H1 (cell line): ENCODE measurements at regions not wholly inside any gene's neighbourhood (a gene's known extent, or its start where the extent isn't known, plus 50 kb on each side); places are given as distances from the start of the nearest gene placed in this dataset.

Experiments
- CTCF ChIA-PET: fragments of 300-600 bp; sonication (Branson Sonifier 250); formaldehyde crosslinking; loops from one replicate; lab custom pipeline; 2021; ENCODE audit not compliant: partially characterized antibody; lab: Charles Lee
- POLR2A ChIA-PET: fragments of 300-600 bp; sonication (Branson Sonifier 250); formaldehyde crosslinking; loops from one replicate; lab custom pipeline; 2021; ENCODE audit warnings: inconsistent platforms; ENCODE audit not compliant: partially characterized antibody; lab: Charles Lee
- DNase-seq, 2 experiments: peaks; one replicate each; pipeline versions ENCODE4 v3.0.0 to v3.0.0-alpha.2; 2010 to 2022; ENCODE audit warnings: low spot score in 2 of 2, low read depth in 1 of 2, mixed read lengths in 1 of 2
- FAIRE-seq: peaks from 2 replicates; lab custom pipeline; 2011; peaks lifted over from hg19 to GRCh38; lab: Jason Lieb, UNC
- H2AFZ ChIP-seq: 2 replicates; pipeline ENCODE4 v1.8.1; 2012; ENCODE audit warnings: low read length, inconsistent platforms
- H2AK5ac ChIP-seq: 2 replicates; pipeline ENCODE4 v1.6.1; 2013; ENCODE audit warnings: low read depth, low read length
- H2BK120ac ChIP-seq: replicated peaks from 2 replicates; pipeline ENCODE3; 2013; ENCODE audit warnings: low read depth, low read length, inconsistent platforms
- H2BK12ac ChIP-seq: 2 replicates; pipeline ENCODE4 v1.6.1; 2013; ENCODE audit warnings: low read depth, low read length
- H2BK15ac ChIP-seq: 2 replicates; pipeline ENCODE4 v1.6.1; 2013; ENCODE audit warnings: low read length
- H2BK20ac ChIP-seq: 2 replicates; pipeline ENCODE4 v1.6.1; 2013; ENCODE audit warnings: low read length
- H2BK5ac ChIP-seq: 2 replicates; pipeline ENCODE4 v1.6.1; 2013; ENCODE audit warnings: low read depth, low read length
- H3K14ac ChIP-seq: 2 replicates; pipeline ENCODE4 v1.6.1; 2013; ENCODE audit warnings: inconsistent platforms; ENCODE audit not compliant: insufficient read length
- H3K18ac ChIP-seq: 2 replicates; pipeline ENCODE4 v1.6.1; 2013; ENCODE audit warnings: low read length; ENCODE audit errors: extremely low read depth
- H3K23ac ChIP-seq: 2 replicates; pipeline ENCODE4 v1.6.1; 2013; ENCODE audit warnings: inconsistent platforms; ENCODE audit not compliant: insufficient read length
- H3K23me2 ChIP-seq: 2 replicates; pipeline ENCODE4 v1.6.1; 2013; ENCODE audit warnings: low read depth, low read length
- H3K27ac ChIP-seq: 2 replicates; pipeline ENCODE4 v1.6.1; 2011; ENCODE audit warnings: low read depth, low read length, inconsistent platforms
- H3K27me3 ChIP-seq, 4 experiments: replicated peaks in 1 of 4; 1 replicate in 1 of 4; 2 replicates in 3 of 4; pipeline versions ENCODE4 v1.6.1 to v1.8.1; 2011 to 2013; ENCODE audit warnings: low read length in 3 of 4, mild to moderate bottlenecking in 3 of 4, inconsistent platforms in 2 of 4, mixed read lengths in 2 of 4, moderate library complexity in 1 of 4; ENCODE audit not compliant: control insufficient read depth in 3 of 4, insufficient read depth in 3 of 4; ENCODE audit errors: extremely low read depth in 1 of 4
- H3K36me3 ChIP-seq, 4 experiments: 2 replicates each; pipeline versions ENCODE4 v1.6.1 to v1.8.1; 2011 to 2013; ENCODE audit warnings: mild to moderate bottlenecking in 4 of 4, low read length in 3 of 4, moderate library complexity in 2 of 4, control low read depth in 1 of 4, inconsistent platforms in 1 of 4; ENCODE audit not compliant: insufficient read depth in 4 of 4, control insufficient read depth in 2 of 4
- H3K4ac ChIP-seq: replicated peaks from 2 replicates; pipeline ENCODE3; 2013; ENCODE audit warnings: low read length, low read depth, mixed read lengths, inconsistent platforms; ENCODE audit not compliant: insufficient read length
- H3K4me1 ChIP-seq, 4 experiments: replicated peaks in 1 of 4; 1 replicate in 1 of 4; 2 replicates in 3 of 4; pipeline versions ENCODE4 v1.6.1 to v1.8.1; 2011 to 2013; ENCODE audit warnings: low read length in 3 of 4, inconsistent platforms in 2 of 4, mixed read lengths in 1 of 4; ENCODE audit not compliant: insufficient read depth in 4 of 4, control insufficient read depth in 3 of 4
- H3K4me2 ChIP-seq, 2 experiments: 2 replicates each; pipeline versions ENCODE4 v1.6.1 to v1.8.1; 2011 to 2013; ENCODE audit warnings: low read depth in 2 of 2, low read length in 2 of 2, control low read depth in 1 of 2, inconsistent platforms in 1 of 2, mild to moderate bottlenecking in 1 of 2; ENCODE audit not compliant: insufficient read depth in 1 of 2
- H3K4me3 ChIP-seq, 4 experiments: fragments of 200-600, 300-600 bp in 1 of 4; sonication (generic), shearing (Covaris generic), sonication (Bioruptor Twin) in 1 of 4; 2 replicates each; pipeline versions ENCODE4 v1.5.1 to v1.8.1; 2011 to 2016; ENCODE audit warnings: low read length in 4 of 4, low read depth in 3 of 4, control low read depth in 2 of 4, inconsistent platforms in 2 of 4, mild to moderate bottlenecking in 2 of 4, mixed read lengths in 1 of 4, moderate library complexity in 1 of 4; ENCODE audit not compliant: insufficient read depth in 2 of 4; ENCODE audit errors: extremely low read depth in 1 of 4
- H3K56ac ChIP-seq: replicated peaks from 2 replicates; pipeline ENCODE3; 2013; ENCODE audit warnings: low read depth, mild to moderate bottlenecking, mixed read lengths, low read length, inconsistent platforms; ENCODE audit not compliant: insufficient read length
- H3K79me1 ChIP-seq: 2 replicates; pipeline ENCODE4 v1.6.1; 2013; ENCODE audit warnings: low read depth, low read length, control low read depth
- H3K79me2 ChIP-seq, 2 experiments: 2 replicates each; pipeline versions ENCODE4 v1.6.1 to v1.8.1; 2012 to 2013; ENCODE audit warnings: low read length in 2 of 2, mild to moderate bottlenecking in 2 of 2, inconsistent platforms in 1 of 2; ENCODE audit not compliant: insufficient read depth in 2 of 2, control insufficient read depth in 1 of 2
- H3K9ac ChIP-seq, 4 experiments: replicated peaks in 1 of 4; 1 replicate in 1 of 4; 2 replicates in 3 of 4; pipeline versions ENCODE4 v1.6.1 to v1.8.1; 2011 to 2013; ENCODE audit warnings: low read depth in 3 of 4, low read length in 3 of 4, control low read depth in 2 of 4, mild to moderate bottlenecking in 2 of 4, moderate library complexity in 2 of 4, inconsistent platforms in 1 of 4; ENCODE audit errors: extremely low read depth in 1 of 4
- H3K9me3 ChIP-seq, 2 experiments: 2 replicates each; pipeline versions ENCODE4 v1.6.1 to v1.8.1; 2012 to 2013; ENCODE audit warnings: mild to moderate bottlenecking in 2 of 2, moderate library complexity in 2 of 2, control low read depth in 1 of 2, inconsistent platforms in 1 of 2, low read depth in 1 of 2, low read length in 1 of 2, mixed read lengths in 1 of 2; ENCODE audit not compliant: insufficient read depth in 2 of 2
- H4K20me1 ChIP-seq, 2 experiments: replicated peaks in 1 of 2; 2 replicates each; pipeline versions ENCODE3 to v1.8.1; 2011 to 2013; ENCODE audit warnings: inconsistent platforms in 2 of 2, low read length in 2 of 2, mild to moderate bottlenecking in 1 of 2; ENCODE audit not compliant: insufficient read depth in 2 of 2, control insufficient read depth in 1 of 2
- H4K5ac ChIP-seq: 2 replicates; pipeline ENCODE4 v1.6.1; 2013; ENCODE audit warnings: low read length, low read depth, mixed read lengths, inconsistent platforms; ENCODE audit not compliant: insufficient read length
- H4K8ac ChIP-seq: 2 replicates; pipeline ENCODE4 v1.8.0; 2013; ENCODE audit warnings: mild to moderate bottlenecking, moderate library complexity, low read length, inconsistent platforms; ENCODE audit not compliant: insufficient read depth; ENCODE audit errors: extremely low read depth
- H4K91ac ChIP-seq: replicated peaks from 2 replicates; pipeline ENCODE3; 2013; ENCODE audit warnings: low read length, mixed read lengths, inconsistent platforms; ENCODE audit not compliant: insufficient read length
- ASH2L ChIP-seq: fragments of 200-600, 300-600 bp; sonication (generic); IDR thresholded peaks from one replicate; pipeline ENCODE4 v1.7.1; 2017; ENCODE audit warnings: low read length
- CBX8 ChIP-seq: fragments of 300-800, 300-1000 bp; sonication (generic); IDR thresholded peaks from 2 replicates; pipeline ENCODE4 v1.7.1; 2016; ENCODE audit warnings: low read depth, low read length, borderline replicate concordance
- CREB1 ChIP-seq: IDR thresholded peaks from 2 replicates; pipeline ENCODE4 v1.6.1; 2012; ENCODE audit warnings: inconsistent platforms
- EP300 ChIP-seq, 2 experiments: IDR thresholded peaks; 1 replicate in 1 of 2; 2 replicates in 1 of 2; pipeline ENCODE4 v1.6.1; 2011 to 2012; ENCODE audit warnings: low read depth in 2 of 2, low read length in 2 of 2, mild to moderate bottlenecking in 2 of 2, borderline replicate concordance in 1 of 2, inconsistent platforms in 1 of 2, moderate library complexity in 1 of 2
- KDM1A ChIP-seq: fragments of 200-600, 300-600 bp; sonication (generic); IDR thresholded peaks from 2 replicates; pipeline ENCODE4 v1.7.1; 2016; ENCODE audit warnings: mild to moderate bottlenecking, low read length, borderline replicate concordance
- RFX5 ChIP-seq: IDR thresholded peaks from 2 replicates; pipeline ENCODE4 v1.6.1; 2011; ENCODE audit warnings: low read depth, low read length, improper control_type of control experiment, borderline replicate concordance
- SRF ChIP-seq: IDR thresholded peaks from 2 replicates; pipeline ENCODE4 v1.6.1; 2011; ENCODE audit warnings: mild to moderate bottlenecking, low read depth, low read length, moderate library complexity
- TEAD4 ChIP-seq: IDR thresholded peaks from 2 replicates; pipeline ENCODE4 v1.6.1; 2012; ENCODE audit warnings: low read depth, low read length, inconsistent platforms, mixed read lengths
- WGBS, 2 experiments: shearing (Covaris generic) in 1 of 2; methylation state at CpG; one replicate each; pipeline versions ENCODE4 v1.1.6 to v1.1.7; 2013 to 2015; ENCODE audit warnings: low lambda C conversion rate in 2 of 2, mixed read lengths in 2 of 2, inconsistent platforms in 1 of 2, low coverage in 1 of 2, missing lambda C conversion rate in 1 of 2; ENCODE audit not compliant: insufficient replicate concordance in 2 of 2, insufficient coverage in 1 of 2, insufficient read length in 1 of 2; ENCODE audit errors: extremely low coverage in 1 of 2, missing lambda C conversion rate in 1 of 2; 5-methylcytosine and 5-hydroxymethylcytosine counted together

- Histone ChIP-seq H2AFZ (no peak overlapping the region; the same call in 1 of the 2 replicates), H3K9ac (no peak overlapping the region), H4K91ac (no peak overlapping the region), H2BK5ac (no peak overlapping the region), H2BK15ac (no peak overlapping the region), H2BK12ac (no peak overlapping the region), H3K23me2 (no peaks in the 10 kb centered on the region), H3K9me3 (no peaks in the 10 kb centered on the region), H4K5ac (no peak overlapping the region), H3K27me3 (no peaks in the 10 kb centered on the region), H3K79me1 (no peaks in the 10 kb centered on the region), H3K56ac (no peak overlapping the region), H3K79me2 (no peaks in the 10 kb centered on the region), H3K4me2 (no peak overlapping the region), H3K36me3 (no peaks in the 10 kb centered on the region), H3K23ac (no peak overlapping the region), H3K4me3 (no peak overlapping the region), H2AK5ac (no peak overlapping the region), H2BK120ac (no peak overlapping the region), H3K14ac (no peak overlapping the region), H4K20me1 (no peaks in the 10 kb centered on the region), H3K4ac (no peak overlapping the region), H3K27ac (no peak overlapping the region), H3K4me1 (no peaks in the 10 kb centered on the region; a peak in 1 of 7 replicates), H3K18ac (no peak overlapping the region), H2BK20ac (no peak overlapping the region), H4K8ac (no peak overlapping the region)
- FAIRE-seq (no peak), DNase-seq (no peak)
- WGBS, 2 experiments, result 91% methylated on average over 7 of the region's 7 CpGs; no CpG with 5 or more reads in 1 of the 2 experiments
- no peak for TF ChIP-seq KDM1A
- TF ChIP-seq RFX5, result no peak
- TF ChIP-seq ASH2L, result no peak
- TF ChIP-seq SRF, result no peak
- TF ChIP-seq EP300 (IDR thresholded peaks at IDR 0.05; ENCODE audit: borderline replicate concordance in 1 of 2, low read depth in 2 of 2, low read length in 2 of 2), result no peak
- TF ChIP-seq CBX8, result no peak
- TF ChIP-seq CREB1, result no peak
- TF ChIP-seq TEAD4, result no peak
- ChIA-PET CTCF (interaction anchor here (0.8 kb wide), 1 partner anchor 28 kb away, joined by 3 read pairs; no protein-coding TSS in a partner anchor), POLR2A (no interaction called here)
These were observed 107.4 kb upstream of the KLF14 start for GRCh38 chr7:130841416-130841815.
